Fibroblast of lung (primary cell): ENCODE measurements at regions not wholly inside any gene's neighbourhood (a gene's known extent, or its start where the extent isn't known, plus 50 kb on each side); places are given as distances from the start of the nearest gene placed in this dataset.

Experiments
- EZH2 ChIP-seq: IDR thresholded peaks from 2 replicates; pipeline ENCODE4 v1.5.1; 2012; ENCODE audit warnings: low read length, control low read depth, mild to moderate bottlenecking; ENCODE audit errors: missing control alignments
- TF ChIP-seq, protein P1 (sequence below), 2 donors: IDR thresholded peaks in 1 of 2; conservative IDR thresholded peaks in 1 of 2; 1 replicate in 1 of 2; 2 replicates in 1 of 2; pipeline ENCODE4 v1.5.1; 2011 to 2012; ENCODE audit warnings: low read length in 2 of 2, control low read depth in 1 of 2, inconsistent platforms in 1 of 2, low read depth in 1 of 2, mild to moderate bottlenecking in 1 of 2

- TF ChIP-seq EZH2 = no peak
- TF ChIP-seq, protein P1, sequence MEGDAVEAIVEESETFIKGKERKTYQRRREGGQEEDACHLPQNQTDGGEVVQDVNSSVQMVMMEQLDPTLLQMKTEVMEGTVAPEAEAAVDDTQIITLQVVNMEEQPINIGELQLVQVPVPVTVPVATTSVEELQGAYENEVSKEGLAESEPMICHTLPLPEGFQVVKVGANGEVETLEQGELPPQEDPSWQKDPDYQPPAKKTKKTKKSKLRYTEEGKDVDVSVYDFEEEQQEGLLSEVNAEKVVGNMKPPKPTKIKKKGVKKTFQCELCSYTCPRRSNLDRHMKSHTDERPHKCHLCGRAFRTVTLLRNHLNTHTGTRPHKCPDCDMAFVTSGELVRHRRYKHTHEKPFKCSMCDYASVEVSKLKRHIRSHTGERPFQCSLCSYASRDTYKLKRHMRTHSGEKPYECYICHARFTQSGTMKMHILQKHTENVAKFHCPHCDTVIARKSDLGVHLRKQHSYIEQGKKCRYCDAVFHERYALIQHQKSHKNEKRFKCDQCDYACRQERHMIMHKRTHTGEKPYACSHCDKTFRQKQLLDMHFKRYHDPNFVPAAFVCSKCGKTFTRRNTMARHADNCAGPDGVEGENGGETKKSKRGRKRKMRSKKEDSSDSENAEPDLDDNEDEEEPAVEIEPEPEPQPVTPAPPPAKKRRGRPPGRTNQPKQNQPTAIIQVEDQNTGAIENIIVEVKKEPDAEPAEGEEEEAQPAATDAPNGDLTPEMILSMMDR (conservative IDR thresholded peaks at IDR 0.05 in 1 of 2, IDR thresholded peaks at IDR 0.05 in 1 of 2; ENCODE audit: low read depth in 1 of 2, low read length in 2 of 2) = no peak
Observed at GRCh38 chr3:154955907-154956533, 124.1 kb upstream of the MME start.
